MM.1S (cell line): ENCODE measurements at regions not wholly inside any gene's neighbourhood (a gene's known extent, or its start where the extent isn't known, plus 50 kb on each side); places are given as distances from the start of the nearest gene placed in this dataset.

Experiments used
- DNase-seq: peaks from one replicate; pipeline ENCODE4 v3.0.0-alpha.2; 2015
- H2AFZ ChIP-seq: fragments of 300-600 bp; sonication (generic); 2 replicates; pipeline ENCODE4 v1.6.0; 2016; ENCODE audit warnings: antibody characterized with exemption, low read length
- H3F3A ChIP-seq: fragments of 300-600 bp; sonication (generic); 2 replicates; pipeline ENCODE4 v1.6.1; 2016; ENCODE audit warnings: mild to moderate bottlenecking, antibody characterized with exemption, low read length, moderate library complexity, mixed read lengths; ENCODE audit not compliant: insufficient read depth
- H3K27ac ChIP-seq: fragments of 300-600 bp; sonication (generic); 2 replicates; pipeline ENCODE4 v1.5.1; 2016; ENCODE audit warnings: mild to moderate bottlenecking, low read length
- H3K27me3 ChIP-seq: fragments of 300-600 bp; sonication (generic); replicated peaks from 2 replicates; pipeline ENCODE4 v1.6.0; 2016; ENCODE audit warnings: low read length; ENCODE audit not compliant: insufficient read depth
- H3K36me3 ChIP-seq: fragments of 300-600 bp; sonication (generic); replicated peaks from 2 replicates; pipeline ENCODE4 v1.6.1; 2016; ENCODE audit warnings: mild to moderate bottlenecking, low read length, mixed read lengths; ENCODE audit not compliant: insufficient read depth
- H3K4me1 ChIP-seq: fragments of 300-600 bp; sonication (generic); 2 replicates; pipeline ENCODE4 v1.6.1; 2016; ENCODE audit warnings: low read length, mixed read lengths
- H3K4me2 ChIP-seq: fragments of 300-600 bp; sonication (generic); 2 replicates; pipeline ENCODE4 v1.6.0; 2016; ENCODE audit warnings: low read depth, low read length
- H3K4me3 ChIP-seq: fragments of 300-600 bp; sonication (generic); 2 replicates; pipeline ENCODE4 v1.5.1; 2016; ENCODE audit warnings: low read length, mixed read lengths
- H3K79me2 ChIP-seq: fragments of 300-600 bp; sonication (generic); 2 replicates; pipeline ENCODE4 v1.6.1; 2016; ENCODE audit warnings: mixed run types, low read length, mixed read lengths
- H3K9ac ChIP-seq: fragments of 300-600 bp; sonication (generic); 2 replicates; pipeline ENCODE4 v1.6.1; 2016; ENCODE audit warnings: low read length, mixed read lengths
- H3K9me2 ChIP-seq: fragments of 300-600 bp; sonication (generic); replicated peaks from 2 replicates; pipeline ENCODE4 v1.6.1; 2016; ENCODE audit warnings: mild to moderate bottlenecking, low read length, mixed read lengths; ENCODE audit not compliant: insufficient read depth
- H3K9me3 ChIP-seq: fragments of 300-600 bp; sonication (generic); replicated peaks from 2 replicates; pipeline ENCODE4 v1.6.1; 2016; ENCODE audit warnings: mild to moderate bottlenecking, low read length, mixed read lengths; ENCODE audit not compliant: insufficient read depth
- H4K20me1 ChIP-seq: fragments of 300-600 bp; sonication (generic); 2 replicates; pipeline ENCODE4 v1.6.1; 2016; ENCODE audit warnings: mild to moderate bottlenecking, low read length, moderate library complexity, mixed read lengths; ENCODE audit not compliant: insufficient read depth
- CTCF ChIP-seq: fragments of 300-600 bp; sonication (generic); IDR thresholded peaks from 2 replicates; pipeline ENCODE4 v1.5.1; 2016; ENCODE audit warnings: antibody characterized with exemption, low read length, mixed read lengths
- EZH2 ChIP-seq: fragments of 300-600 bp; sonication (generic); optimal IDR thresholded peaks from 2 replicates; pipeline ENCODE3; 2017; ENCODE audit warnings: low read depth, mild to moderate bottlenecking, antibody characterized with exemption, low read length, mixed read lengths
- EZH2phosphoT487 ChIP-seq: fragments of 300-600 bp; sonication (generic); IDR thresholded peaks from 2 replicates; pipeline ENCODE4 v1.6.1; 2018; ENCODE audit warnings: antibody characterized with exemption, low read length

GRCh38 chr1:70718086-70718630 is 307.1 kb downstream of the CTH start:
- no peak overlapping the region for H3K27ac ChIP-seq
- no peaks in the 10 kb centered on the region for H3K9me3 ChIP-seq
- no peaks in the 10 kb centered on the region for H3K9me2 ChIP-seq
- no peak overlapping the region for H3K4me3 ChIP-seq
- H3K9ac ChIP-seq: no peak overlapping the region
- H3K4me1 ChIP-seq: no peaks in the 10 kb centered on the region
- no peaks in the 10 kb centered on the region for H3K27me3 ChIP-seq
- TF ChIP-seq EZH2phosphoT487: no peak
- no peak overlapping the region for H3K4me2 ChIP-seq
- H3K36me3 ChIP-seq: no peaks in the 10 kb centered on the region
- H4K20me1 ChIP-seq: no peaks in the 10 kb centered on the region
- H2AFZ ChIP-seq: no peak overlapping the region
- no peak for DNase-seq
- no peaks in the 10 kb centered on the region for H3K79me2 ChIP-seq
- no peaks in the 10 kb centered on the region for H3F3A ChIP-seq

- no peak overlapping the region for H2AFZ ChIP-seq
- no peaks in the 10 kb centered on the region for H3K27me3 ChIP-seq
- no peaks in the 10 kb centered on the region for H3K9me3 ChIP-seq
- no peaks in the 10 kb centered on the region for H4K20me1 ChIP-seq
- no peak overlapping the region for H3K4me2 ChIP-seq
- H3K4me1 ChIP-seq: no peaks in the 10 kb centered on the region
- H3K9me2 ChIP-seq: no peaks in the 10 kb centered on the region
- TF ChIP-seq CTCF (no peak), EZH2phosphoT487 (no peak), EZH2 (no peak)
- H3K36me3 ChIP-seq: no peaks in the 10 kb centered on the region
- no peak for DNase-seq
- H3K9ac ChIP-seq: no peak overlapping the region
- H3K4me3 ChIP-seq: no peak overlapping the region
- H3K27ac ChIP-seq: no peak overlapping the region
- H3K79me2 ChIP-seq: no peaks in the 10 kb centered on the region
- H3F3A ChIP-seq: no peaks in the 10 kb centered on the region
Observed at GRCh38 chr1:70719154-70719553, 308.1 kb downstream of the CTH start.

GRCh38 chr1:70720109-70720508 is 309.0 kb downstream of the CTH start:
- Histone ChIP-seq H3K4me3 (no peak overlapping the region), H3K9me3 (no peaks in the 10 kb centered on the region)
- TF ChIP-seq CTCF: no peak
- no peak for TF ChIP-seq EZH2
- no peak for TF ChIP-seq EZH2phosphoT487

GRCh38 chr1:70720521-70720920 is 309.5 kb downstream of the CTH start:
- TF ChIP-seq EZH2 (no peak), CTCF (no peak), EZH2phosphoT487 (no peak)
- no peak overlapping the region for H3K27ac ChIP-seq
- no peak overlapping the region for H3K4me2 ChIP-seq
- no peaks in the 10 kb centered on the region for H3K9me3 ChIP-seq
- H4K20me1 ChIP-seq: no peaks in the 10 kb centered on the region
- H3K79me2 ChIP-seq: no peaks in the 10 kb centered on the region
- no peak overlapping the region for H3K9ac ChIP-seq
- H3K4me3 ChIP-seq: no peak overlapping the region
- no peaks in the 10 kb centered on the region for H3F3A ChIP-seq
- H3K36me3 ChIP-seq: no peaks in the 10 kb centered on the region
- no peak for DNase-seq
- H3K4me1 ChIP-seq: no peaks in the 10 kb centered on the region
- no peaks in the 10 kb centered on the region for H3K27me3 ChIP-seq
- H2AFZ ChIP-seq: no peak overlapping the region
- H3K9me2 ChIP-seq: no peaks in the 10 kb centered on the region

More at GRCh38 chr1:70720109-70720508, 309.0 kb downstream of the CTH start:
- Histone ChIP-seq H4K20me1 (no peaks in the 10 kb centered on the region), H3K4me1 (no peaks in the 10 kb centered on the region), H3K79me2 (no peaks in the 10 kb centered on the region), H3K27me3 (no peaks in the 10 kb centered on the region), H3F3A (no peaks in the 10 kb centered on the region), H3K4me2 (no peak overlapping the region), H2AFZ (no peak overlapping the region), H3K9me2 (no peaks in the 10 kb centered on the region), H3K36me3 (no peaks in the 10 kb centered on the region), H3K9ac (no peak overlapping the region), H3K27ac (no peak overlapping the region)
- DNase-seq: no peak
